HG02970 (cell line): ENCODE measurements at regions not wholly inside any gene's neighbourhood (a gene's known extent, or its start where the extent isn't known, plus 50 kb on each side); places are given as distances from the start of the nearest gene placed in this dataset.

ENCODE experiments used
- ATAC-seq: cut with Tn5 transposase; IDR thresholded peaks from one replicate; pipeline ENCODE4 v1.9.1; 2021; ENCODE audit warnings: mild to moderate bottlenecking, moderate library complexity, moderate number of reproducible peaks; ENCODE audit not compliant: unreplicated experiment, low FRiP score

DNA sequence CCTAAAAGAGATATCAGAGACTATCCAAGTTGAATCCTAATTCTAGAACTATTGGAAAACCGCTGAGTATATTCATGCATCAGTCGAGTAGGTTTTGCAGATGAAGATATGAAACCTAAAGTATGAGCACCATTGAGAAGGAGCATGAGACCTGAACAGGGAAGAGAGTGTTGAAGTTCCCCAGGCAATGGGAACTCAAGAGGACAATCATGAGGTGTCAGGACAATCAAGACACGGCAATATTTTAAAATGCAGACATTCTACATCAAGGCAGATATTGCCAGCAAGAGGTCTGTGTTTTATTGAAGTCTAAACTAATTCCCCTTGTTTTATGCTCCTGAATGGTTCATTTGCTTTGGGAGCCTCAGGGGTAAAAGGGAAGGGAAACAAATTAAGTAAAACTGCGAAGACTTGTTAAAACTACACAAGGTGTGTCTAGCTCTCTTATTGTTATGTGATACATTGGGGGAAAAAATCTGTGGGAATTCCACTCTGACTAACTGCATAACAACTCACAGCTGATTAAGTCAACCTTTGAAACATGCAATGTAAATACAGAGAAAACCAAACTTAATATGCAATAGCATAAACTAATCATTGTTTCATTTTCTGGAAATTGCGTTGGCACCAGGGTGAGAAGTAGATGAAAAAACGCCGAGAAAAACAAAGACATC, 347.9 kb upstream of the ADGRL2 start:
- ATAC-seq: no peak

DNA sequence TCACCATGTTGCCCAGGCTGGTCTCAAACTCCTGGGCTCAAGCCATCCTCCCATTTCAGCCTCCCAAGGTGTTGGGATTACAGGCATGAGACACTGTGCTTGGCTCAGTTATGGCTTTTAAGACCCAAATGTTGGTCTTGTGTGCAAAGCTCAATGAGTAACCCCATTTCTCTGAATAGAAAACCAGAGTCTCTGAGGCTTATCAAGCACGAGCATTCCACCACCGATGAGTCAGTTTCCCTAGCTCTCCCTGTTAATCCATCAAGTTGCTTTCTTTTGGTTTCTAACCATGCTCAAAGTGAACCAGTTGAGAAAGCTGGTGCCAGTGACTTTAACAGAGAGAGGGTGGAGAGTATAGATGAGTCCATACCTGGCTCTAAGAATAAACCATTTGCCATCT, 350.9 kb upstream of the ADGRL2 start:
- ATAC-seq: no peak

DNA sequence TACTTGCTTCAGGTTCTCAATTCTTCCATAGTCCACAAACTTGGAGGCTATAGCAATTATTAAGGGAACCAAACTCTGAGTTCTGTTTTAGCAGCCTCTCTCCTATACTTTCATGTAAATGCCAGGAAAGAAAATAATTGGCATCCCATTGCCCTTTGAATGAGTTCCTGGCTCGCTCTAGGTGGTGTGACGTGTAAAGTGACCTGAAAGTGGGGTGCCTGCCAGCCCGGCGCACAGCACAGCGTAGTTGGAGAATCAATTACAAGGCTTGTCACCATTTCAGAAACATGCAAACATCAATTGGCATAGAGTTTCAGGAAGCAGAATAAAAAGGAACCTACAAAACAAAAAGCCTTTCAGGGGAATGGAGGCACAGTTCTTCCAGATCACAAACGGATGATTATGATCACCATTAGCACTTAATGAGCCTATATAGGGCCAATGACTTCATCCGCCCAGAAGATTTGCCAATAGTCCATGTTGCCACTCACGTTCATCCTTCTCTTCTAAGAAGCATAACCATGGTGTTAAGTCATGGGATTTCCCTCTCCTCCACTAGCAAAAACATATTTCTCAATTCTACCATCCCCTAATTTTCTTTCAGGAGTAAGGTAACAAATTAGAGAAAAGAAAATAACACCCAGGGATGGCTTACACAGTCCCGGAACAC, 354.6 kb upstream of the ADGRL2 start:
- ATAC-seq: no peak

DNA sequence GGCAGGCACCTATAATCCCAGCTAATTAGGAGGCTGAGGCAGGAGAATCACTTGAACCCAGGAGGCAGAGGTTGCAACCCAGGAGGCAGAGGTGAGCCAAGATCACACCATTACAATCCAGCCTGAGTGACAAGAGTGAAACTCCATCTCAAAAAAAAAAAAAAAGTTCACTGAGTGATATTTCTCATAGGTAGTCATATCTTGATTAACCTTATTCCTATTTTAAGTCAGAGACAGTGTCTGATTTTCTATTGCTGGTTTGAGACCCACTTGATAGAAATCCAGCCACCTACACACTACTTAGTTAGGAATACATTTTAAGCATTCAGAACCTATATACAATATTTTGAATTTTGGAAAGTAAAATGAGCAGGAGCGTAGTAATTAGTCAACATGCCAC, 357.4 kb upstream of the ADGRL2 start:
- no peak for ATAC-seq

DNA sequence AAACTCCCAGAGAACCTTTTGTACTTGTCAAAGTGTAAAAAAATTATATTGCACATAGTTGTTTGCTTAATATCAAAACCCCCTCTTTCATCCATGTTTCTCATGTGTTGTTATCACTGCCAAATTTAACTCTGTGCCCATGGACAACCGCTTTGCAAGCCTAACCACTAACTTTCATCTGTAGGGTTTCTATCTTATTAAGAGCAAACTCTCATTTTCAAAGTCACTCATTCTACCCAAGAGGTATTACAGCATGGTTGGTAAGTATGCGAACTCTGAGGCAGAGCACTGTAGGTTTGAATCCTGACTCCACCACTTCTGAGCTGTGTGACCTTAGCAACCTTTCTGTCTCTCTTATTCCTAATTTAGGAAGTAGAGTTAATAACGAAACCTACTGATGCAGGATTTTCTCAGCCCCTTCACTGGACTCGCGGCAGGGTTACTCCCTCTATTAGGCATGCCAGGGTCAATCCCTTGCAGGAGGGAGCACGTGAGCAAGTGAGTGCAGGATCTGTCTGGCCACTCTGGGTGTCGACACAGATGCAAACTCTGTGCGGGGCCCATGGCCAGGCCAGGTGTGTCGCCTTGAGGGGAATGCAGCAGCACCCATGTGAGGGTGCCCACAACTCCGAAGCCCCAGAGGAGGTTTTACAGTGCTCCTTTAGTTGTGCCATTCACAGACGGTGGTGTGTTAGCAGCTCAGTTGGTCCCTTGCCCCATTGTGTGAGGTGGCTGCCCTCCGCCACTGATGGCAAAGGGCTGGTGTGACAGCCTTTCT, 361.5 kb upstream of the ADGRL2 start:
- ATAC-seq: no peak

DNA sequence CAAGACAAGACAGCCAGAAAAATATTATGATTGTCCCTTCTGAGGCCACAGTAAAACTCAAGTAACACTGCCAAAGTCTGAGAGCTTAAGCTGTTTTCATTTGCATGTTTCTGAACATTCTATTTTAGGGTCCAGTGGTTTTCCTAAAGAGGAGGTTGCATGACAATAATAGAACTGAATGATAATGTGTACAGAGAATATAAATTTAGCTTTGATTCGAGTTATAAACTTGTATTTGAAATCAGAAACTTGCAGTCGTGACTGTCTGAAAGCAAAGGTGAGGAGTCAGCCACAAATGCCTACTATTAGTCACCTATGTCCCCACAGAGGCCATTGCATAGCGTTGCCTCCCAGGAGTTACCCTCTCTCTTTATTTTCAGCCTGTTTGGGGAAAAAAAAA, 363.1 kb upstream of the ADGRL2 start:
- ATAC-seq: no peak

DNA sequence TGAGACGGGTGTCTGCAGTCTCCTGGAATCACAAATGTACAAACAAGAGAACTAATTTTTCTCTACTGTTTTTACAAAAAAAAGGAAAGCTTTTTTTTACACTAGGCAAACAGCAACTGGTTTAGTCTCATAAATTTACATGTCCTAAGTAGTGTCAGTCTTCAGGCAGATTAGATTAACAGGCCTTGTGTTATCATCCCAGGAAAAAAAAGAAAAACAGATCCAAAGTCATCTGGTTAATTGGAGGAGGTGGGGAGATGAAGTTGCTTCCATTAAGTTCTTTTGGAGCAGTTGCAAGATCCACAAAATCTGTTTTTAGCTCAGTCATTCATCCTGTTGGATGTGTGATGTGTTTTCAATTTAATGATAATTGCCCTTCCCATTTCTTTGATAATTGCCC, 363.5 kb upstream of the ADGRL2 start:
- ATAC-seq: no peak

DNA sequence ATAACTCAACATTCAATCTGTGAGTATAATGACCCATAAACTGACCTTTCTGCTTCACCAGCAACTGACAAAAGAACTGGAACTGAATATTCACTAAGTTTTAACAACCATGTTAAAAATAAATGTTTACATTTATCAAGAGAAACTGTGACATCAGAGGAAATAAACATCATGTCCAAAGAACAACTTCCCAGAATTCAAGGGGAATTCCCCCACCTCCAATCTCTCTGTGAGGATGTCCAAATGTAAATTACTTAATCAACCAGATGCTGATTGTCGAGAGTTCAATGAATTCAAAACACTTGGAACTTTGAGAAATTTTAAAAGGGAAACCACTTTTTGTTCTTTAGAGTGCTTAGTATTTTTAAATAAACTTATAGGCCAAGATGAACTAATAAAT, 365.6 kb upstream of the ADGRL2 start:
- no peak for ATAC-seq

DNA sequence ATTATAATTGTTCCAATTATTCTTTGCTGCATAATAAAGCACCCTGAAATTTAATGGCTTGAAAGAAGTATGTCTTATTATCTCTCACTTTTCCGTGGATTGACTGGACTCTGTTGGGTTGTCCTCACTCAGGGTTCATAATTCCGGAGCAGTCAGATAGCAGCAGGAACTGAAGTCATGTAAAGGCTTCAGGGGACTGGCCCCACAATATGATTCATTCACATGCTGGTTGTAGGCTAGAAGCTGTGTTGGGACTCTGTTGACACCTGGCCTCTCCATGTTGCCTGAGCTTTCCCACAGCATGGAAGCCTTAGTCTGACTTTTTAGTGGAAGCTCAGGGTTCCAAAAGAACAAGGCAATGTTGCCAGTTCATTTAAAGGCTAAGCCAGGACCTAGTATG, 367.1 kb upstream of the ADGRL2 start:
- no peak for ATAC-seq

DNA sequence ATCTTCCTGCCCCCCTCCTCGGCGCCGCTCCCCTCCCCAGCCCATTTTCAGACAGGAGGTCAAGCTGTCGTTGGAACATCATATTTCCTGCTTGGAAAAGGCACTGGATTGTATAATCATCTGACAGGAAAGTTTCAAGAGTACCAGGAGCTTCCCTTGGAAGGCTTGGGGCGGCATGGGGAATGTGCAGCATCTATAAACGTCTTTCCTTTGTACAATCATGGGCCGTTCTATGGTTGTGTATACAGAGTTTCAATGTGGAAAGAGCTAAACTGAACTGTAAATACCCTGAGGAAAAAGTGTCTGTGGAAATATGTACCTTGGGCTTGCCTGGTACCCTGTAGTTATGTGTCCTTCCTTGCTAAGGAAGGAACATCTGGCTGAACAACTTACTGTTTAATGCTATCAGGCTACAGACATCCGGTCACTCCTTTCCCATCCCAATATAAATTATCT, 368.1 kb upstream of the ADGRL2 start:
- ATAC-seq: no peak

DNA sequence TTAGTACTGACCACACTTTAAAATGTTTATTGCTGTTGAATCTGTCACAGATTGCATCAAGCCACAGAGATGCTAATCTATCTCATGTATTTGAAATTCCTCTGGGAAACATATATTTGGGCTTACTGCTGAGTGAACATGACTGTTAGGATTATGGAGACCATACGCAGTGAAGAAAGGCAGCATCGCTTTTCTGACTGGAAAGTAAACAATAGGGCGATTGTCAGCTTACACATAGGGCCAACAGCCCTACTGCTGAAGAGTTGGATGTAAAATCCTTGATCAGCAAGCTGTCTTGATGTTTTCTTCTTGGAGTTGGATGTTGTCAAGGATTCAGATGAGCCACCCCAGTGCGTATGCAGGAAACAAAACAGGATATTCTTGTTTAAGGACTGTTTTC, 368.7 kb upstream of the ADGRL2 start:
- no peak for ATAC-seq

DNA sequence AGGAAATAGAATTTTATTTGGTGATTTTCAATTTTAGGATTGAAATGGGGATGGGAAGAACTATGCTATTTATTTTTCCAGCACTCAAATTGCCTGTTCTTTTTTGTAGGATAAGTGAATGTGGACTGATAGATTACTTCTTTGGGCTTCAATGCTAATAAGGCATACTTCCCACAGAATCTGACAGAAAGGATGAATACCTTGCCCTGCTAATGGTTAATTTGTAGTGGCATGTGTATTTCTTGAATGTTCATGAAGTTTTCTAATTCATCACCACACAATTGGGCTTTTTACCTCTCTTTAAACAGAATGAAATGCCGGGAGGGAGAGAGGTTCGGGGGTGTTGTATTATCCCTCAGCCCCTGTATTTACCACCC, 369.1 kb upstream of the ADGRL2 start:
- ATAC-seq: no peak

DNA sequence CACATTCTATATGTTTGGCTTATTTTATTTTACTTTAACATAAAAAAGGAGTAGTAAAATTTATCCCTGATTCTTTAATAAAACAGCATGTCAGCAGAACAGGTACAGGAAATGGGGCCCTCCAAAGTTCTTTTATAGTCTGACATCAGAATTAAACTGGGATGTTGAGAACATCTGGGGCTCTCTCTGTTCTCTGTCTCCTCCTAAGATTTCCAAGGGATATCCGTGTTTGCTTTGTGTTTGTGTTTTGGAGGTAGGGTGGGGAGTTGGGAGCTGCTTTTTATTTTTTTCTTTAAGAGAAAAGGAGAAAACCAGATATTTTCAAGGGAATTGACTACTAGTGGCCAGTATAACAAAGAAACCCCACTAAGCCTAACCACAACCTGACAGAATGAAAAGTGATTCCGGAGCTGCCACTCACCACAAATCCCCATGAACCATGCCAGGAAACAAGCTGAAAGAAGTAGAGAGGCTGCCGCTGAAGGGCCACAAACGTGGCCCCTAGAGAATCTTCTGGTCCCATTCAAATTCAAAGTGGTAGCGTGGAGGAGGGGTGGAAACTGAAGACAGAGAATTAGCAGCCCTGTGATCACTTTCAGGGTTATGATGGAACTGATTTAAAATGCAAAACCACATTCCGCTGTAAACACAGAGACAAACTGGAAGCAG, 369.6 kb upstream of the ADGRL2 start:
- no peak for ATAC-seq

DNA sequence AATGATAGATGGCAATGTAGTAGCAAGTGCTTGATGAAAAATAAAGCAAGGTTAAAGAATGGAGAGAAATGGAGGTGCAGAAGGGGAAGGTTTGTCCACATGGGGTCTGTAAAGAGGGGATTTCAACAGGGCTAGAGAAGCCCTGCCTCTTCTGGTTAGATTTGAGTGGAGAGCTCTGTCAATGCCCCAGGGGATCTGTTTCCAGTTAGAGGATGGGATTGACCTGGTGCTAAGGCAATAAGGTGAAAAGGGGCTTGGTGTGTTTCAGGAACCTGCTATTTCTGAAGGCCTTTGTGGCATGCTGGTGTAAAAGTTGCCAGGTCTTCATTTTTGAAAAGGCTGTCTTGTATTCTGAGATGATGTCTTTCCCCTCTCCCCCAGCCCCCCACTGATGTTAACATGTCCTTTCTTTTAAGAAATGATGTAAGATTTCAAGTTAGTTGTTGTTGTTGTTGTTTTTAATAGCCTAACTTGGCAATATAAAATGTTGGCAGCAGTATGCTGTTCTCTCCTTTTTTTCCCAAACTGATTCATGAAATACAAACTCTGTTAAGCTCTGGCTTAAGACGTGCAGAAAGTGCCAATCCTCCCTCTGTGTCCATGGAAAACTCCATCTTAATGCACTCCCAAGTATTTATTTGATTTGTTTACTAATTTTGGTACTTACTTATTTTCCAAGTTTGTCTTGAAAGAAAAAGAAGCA, 370.3 kb upstream of the ADGRL2 start:
- no peak for ATAC-seq

DNA sequence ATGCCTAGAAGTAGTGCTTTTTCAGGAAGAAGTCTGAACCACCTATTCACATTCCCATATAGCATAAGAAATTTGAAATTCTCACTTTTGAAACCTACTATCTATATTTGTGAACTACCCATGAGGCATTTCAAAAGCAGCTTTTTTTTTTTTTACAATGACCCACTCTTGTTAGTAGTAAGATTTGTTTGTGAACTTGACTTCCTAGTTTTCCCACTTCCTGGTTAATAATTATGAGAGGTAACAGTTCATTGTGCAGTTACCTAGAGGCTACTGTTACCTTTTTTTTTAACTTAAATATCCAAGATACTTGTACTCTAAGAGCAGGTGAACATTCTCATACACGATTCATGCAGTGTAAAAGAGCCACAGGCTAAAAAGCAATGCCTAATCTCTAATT, 371.7 kb upstream of the ADGRL2 start:
- no peak for ATAC-seq

DNA sequence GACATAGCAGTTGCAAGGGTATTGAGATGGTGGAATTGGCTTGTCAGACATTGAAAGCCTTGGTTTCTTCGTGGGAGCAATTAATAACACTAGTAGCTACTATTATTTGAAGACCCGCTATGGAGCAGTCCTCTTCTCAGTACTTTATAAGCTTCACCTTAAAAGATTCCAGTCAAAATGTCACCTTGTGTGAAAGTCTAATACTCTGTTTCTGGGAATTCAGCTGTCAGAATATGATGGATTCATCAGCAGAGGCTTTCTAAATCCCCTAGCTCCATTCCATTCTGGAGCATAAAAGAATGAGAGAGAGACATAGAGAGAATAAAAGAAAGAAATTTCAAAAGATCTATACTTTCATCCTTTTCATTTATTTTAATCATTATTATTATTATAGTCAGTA, 375.9 kb upstream of the ADGRL2 start:
- no peak for ATAC-seq

DNA sequence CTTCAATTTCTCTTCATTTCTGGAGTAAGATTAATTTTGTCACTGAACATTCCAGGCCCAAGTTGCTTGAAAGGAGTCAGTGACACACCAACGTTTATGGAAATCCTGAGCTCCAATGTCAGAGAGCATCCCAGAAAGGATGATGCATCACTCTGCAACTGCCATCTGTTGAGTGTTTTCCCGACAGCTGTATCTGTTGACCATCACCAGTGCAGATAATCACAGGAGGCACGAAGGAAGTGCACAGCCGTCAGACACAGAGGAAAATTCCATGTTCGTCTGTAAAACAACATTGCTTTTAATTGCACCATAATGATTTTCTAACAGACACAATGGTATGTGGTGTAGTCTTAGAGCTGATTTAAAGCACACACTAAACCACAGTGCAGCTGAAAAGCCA, 376.7 kb upstream of the ADGRL2 start:
- no peak for ATAC-seq

DNA sequence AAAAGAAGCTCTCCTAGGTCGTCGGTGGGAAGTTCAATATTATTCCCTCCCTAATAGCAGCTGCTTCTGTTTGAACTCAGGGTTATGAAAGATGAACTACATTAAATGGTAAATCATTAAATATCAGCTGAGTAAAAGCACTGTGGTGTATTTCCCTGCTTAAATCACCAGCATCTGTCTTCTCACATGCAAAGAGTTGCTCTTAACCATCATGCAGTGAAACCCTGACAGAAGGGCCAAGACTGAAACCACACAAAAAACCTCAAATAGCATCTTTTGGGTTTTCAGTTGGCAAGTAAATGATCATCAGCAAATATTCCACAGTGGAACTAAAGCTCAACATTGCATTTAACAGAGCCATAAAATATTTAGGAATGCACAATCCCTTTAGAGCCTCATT, 380.0 kb upstream of the ADGRL2 start:
- peak; percentile 83 for ATAC-seq

DNA sequence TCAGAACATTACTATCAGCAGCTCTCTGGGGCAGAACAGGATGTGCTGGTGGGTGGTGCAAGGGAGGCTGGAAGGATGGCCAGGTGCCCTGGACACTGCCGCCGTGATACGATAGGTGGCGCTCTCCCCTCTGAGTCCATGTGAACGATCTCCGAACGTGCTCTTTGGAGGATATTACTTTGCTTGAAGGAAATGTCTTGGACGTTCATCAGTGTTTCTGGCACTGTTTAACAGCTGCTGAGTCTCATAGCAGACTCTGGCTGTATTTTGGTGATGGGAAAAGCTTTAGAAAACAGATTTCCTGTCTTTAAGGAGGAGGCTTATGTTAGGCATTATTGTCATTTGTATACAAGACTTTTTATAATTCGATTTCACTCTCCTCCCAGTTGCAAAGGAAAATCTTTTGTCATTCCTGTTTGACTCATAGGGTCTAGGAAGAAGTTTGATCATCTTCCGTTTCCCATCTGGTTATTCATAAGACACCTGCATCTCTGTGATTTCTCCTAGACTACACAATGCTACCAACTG, 386.2 kb upstream of the ADGRL2 start:
- ATAC-seq: peak; percentile 78

DNA sequence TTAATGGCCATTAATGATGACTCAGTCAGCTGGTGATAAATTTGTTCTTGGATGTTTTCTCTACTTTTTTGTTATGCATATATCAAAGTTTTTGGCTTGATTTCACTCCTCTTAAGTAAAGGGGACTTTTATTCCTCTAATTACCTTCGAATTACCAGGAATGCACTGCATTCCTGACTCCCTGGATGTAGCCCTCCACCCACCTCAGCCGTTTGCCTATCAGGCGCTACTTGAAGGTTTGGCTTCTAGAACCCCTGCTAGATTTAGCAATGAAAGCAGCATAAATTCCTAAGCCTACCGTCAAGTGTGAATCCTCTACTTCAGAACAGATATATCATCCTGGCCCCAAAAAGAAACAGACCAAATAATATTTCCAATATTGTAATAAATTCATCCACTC, 387.8 kb upstream of the ADGRL2 start:
- ATAC-seq: no peak
